Suprapubic skin (tissue), 4 donors: ENCODE measurements at regions not wholly inside any gene's neighbourhood (a gene's known extent, or its start where the extent isn't known, plus 50 kb on each side); places are given as distances from the start of the nearest gene placed in this dataset.

Source experiments
- DNase-seq, 2 donors: peaks; one replicate each; pipeline ENCODE4 v3.0.0-alpha.2; 2019; ENCODE audit warnings: low spot score in 2 of 2
- H3K27ac ChIP-seq: fragments of 200-600 bp; sonication (generic); one replicate; pipeline ENCODE4 v1.5.1; 2019
- H3K27me3 ChIP-seq: fragments of 200-600 bp; sonication (generic); one replicate; pipeline ENCODE4 v1.5.1; 2019
- H3K36me3 ChIP-seq: fragments of 200-600 bp; sonication (generic); one replicate; pipeline ENCODE4 v1.5.1; 2019
- H3K4me1 ChIP-seq: fragments of 200-600 bp; sonication (generic); one replicate; pipeline ENCODE4 v1.5.1; 2019
- H3K4me3 ChIP-seq: fragments of 200-600 bp; sonication (generic); one replicate; pipeline ENCODE4 v1.5.1; 2019; ENCODE audit warnings: mild to moderate bottlenecking
- H3K9me3 ChIP-seq: fragments of 200-600 bp; sonication (generic); one replicate; pipeline ENCODE4 v1.5.1; 2019
- EP300 ChIP-seq: sonication (generic); formaldehyde crosslinking; IDR thresholded peaks from one replicate; pipeline ENCODE4 v1.6.1; 2017; ENCODE audit warnings: antibody characterized with exemption
- POLR2A ChIP-seq, 2 donors: fragments of 450-650 bp; IDR thresholded peaks; one replicate each; pipeline ENCODE4 v1.6.1; 2017; ENCODE audit warnings: antibody characterized with exemption in 2 of 2, mild to moderate bottlenecking in 2 of 2, moderate library complexity in 2 of 2
- POLR2AphosphoS5 ChIP-seq, 3 donors: sonication (generic); formaldehyde crosslinking; IDR thresholded peaks; one replicate each; pipeline ENCODE4 v1.6.1; 2017; ENCODE audit warnings: antibody characterized with exemption in 3 of 3
- WGBS: methylation state at CpG from one replicate; pipeline ENCODE4 v1.1.5; 2018; 5-methylcytosine and 5-hydroxymethylcytosine counted together
- TF ChIP-seq, protein P1 (sequence below), 2 donors: fragments of 200-600 bp in 1 of 2; fragments of 450-650 bp in 1 of 2; sonication (generic) in 1 of 2; IDR thresholded peaks; one replicate each; pipeline ENCODE4 v1.5.1; 2016 to 2019; ENCODE audit warnings: antibody characterized with exemption in 2 of 2, mild to moderate bottlenecking in 1 of 2, moderate library complexity in 1 of 2

DNA sequence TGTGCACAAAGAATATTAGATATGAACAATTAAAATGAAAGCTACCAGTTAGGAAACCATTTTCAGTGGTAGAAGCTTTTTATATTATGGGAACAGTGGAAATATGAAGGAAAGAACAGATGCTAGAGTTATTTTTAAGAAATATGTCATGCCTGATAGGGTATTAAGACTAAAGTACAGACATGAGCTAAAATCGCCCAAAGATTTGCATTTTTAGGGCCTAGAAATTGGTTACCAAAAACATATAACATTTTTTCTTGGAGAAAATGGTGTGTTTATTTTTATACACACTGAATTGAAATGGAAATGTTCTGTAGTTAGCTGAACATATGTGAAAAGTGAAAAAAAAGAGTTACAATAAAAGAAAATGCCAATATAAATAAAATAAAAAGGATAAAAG lies 441.9 kb downstream of the TLL1 start:
- Histone ChIP-seq H3K27me3 (no peaks in the 10 kb centered on the region), H3K9me3 (no peaks in the 10 kb centered on the region), H3K4me1 (no peaks in the 10 kb centered on the region), H3K27ac (no peak overlapping the region), H3K4me3 (no peak overlapping the region), H3K36me3 (no peaks in the 10 kb centered on the region)
- no peak for DNase-seq
- 92% methylated on average over 1 of the region's 1 CpG for WGBS
- TF ChIP-seq, protein P1, sequence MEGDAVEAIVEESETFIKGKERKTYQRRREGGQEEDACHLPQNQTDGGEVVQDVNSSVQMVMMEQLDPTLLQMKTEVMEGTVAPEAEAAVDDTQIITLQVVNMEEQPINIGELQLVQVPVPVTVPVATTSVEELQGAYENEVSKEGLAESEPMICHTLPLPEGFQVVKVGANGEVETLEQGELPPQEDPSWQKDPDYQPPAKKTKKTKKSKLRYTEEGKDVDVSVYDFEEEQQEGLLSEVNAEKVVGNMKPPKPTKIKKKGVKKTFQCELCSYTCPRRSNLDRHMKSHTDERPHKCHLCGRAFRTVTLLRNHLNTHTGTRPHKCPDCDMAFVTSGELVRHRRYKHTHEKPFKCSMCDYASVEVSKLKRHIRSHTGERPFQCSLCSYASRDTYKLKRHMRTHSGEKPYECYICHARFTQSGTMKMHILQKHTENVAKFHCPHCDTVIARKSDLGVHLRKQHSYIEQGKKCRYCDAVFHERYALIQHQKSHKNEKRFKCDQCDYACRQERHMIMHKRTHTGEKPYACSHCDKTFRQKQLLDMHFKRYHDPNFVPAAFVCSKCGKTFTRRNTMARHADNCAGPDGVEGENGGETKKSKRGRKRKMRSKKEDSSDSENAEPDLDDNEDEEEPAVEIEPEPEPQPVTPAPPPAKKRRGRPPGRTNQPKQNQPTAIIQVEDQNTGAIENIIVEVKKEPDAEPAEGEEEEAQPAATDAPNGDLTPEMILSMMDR (IDR thresholded peaks at IDR 0.05) = no peak
- TF ChIP-seq POLR2A (IDR thresholded peaks at IDR 0.05) (no peak), POLR2AphosphoS5 (IDR thresholded peaks at IDR 0.05) (no peak), EP300 (no peak)

DNA sequence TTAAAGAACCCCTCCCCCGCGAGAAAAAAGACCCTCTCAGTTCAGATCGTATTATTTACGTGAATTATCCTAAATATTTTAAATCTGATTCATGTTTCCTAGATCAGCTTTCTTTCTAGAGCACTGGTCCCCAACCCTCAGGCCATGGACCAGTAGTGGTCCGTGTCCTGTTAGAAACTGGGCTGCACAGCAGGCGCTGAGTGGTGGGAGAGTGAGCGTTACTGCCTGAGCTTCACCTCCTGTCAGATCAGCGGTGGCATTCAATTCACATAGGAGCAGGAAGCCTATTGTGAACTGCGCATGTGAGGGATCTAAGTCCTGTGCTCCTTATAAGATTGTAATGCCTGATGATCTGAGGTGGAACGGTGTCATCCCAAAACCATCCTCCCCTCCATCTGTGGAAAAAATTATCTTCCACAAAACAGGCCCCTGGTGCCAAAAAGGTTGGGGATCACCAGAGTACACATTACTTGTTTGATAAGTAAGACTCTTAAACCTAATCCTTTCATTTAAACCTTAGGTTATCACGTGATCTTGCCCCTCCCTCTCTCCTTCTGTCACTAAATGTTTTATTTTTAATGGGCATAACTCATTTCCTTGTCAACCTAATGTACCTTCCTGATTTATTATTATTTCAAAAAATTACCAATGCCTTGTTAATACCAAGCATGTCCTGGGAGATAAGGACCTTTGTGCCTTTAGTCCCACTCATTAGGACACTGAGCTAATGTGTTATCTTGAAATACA lies 442.9 kb downstream of the TLL1 start:
- H3K36me3 ChIP-seq = no peaks in the 10 kb centered on the region
- WGBS = 94% methylated on average over 11 of the region's 11 CpGs
- no peak overlapping the region for H3K27ac ChIP-seq
- DNase-seq = no peak
- no peak overlapping the region for H3K4me3 ChIP-seq
- TF ChIP-seq EP300 = no peak
- TF ChIP-seq POLR2A (IDR thresholded peaks at IDR 0.05) = no peak
- no peak for TF ChIP-seq POLR2AphosphoS5 (IDR thresholded peaks at IDR 0.05)
- TF ChIP-seq, protein P1 (IDR thresholded peaks at IDR 0.05) = no peak
- H3K9me3 ChIP-seq = no peaks in the 10 kb centered on the region
- H3K4me1 ChIP-seq = no peaks in the 10 kb centered on the region
- no peaks in the 10 kb centered on the region for H3K27me3 ChIP-seq

DNA sequence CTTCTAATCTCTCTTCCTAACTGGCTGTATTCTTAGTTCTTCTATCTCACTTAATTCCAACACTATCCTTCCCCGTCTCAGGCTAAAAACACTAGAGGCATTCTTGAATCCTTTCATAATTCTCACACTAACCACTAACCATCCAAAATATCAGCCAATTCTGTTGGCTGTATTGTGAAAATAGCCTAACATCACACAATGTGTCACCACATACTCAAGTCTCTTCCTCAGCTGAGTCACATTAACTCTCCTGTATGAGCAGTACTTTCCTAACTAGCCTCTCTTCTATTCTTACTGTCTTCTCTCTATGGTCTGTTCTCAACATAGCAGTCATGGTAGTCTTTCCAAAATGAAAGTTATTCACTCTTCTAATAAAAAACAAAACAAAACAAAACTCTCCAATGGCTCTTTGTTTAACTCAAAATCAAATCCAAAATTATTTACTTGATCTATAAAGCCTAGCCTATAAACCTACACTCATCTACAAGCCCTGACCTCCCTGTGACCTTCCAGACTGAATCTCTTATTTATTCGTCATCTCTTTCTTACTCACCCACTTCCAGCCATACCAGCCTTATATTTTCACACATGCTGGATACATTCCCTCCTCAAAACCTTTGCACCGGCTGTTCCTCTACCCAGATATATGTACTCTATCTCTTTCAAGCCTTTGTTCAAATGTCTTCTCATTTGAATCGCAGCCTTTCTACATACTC lies 445.9 kb downstream of the TLL1 start:
- H3K27me3 ChIP-seq = no peaks in the 10 kb centered on the region
- H3K4me3 ChIP-seq = no peak overlapping the region
- WGBS = 84% methylated on average over 4 of the region's 4 CpGs
- no peaks in the 10 kb centered on the region for H3K9me3 ChIP-seq
- TF ChIP-seq POLR2AphosphoS5 (IDR thresholded peaks at IDR 0.05) (no peak), EP300 (no peak), POLR2A (IDR thresholded peaks at IDR 0.05) (no peak)
- TF ChIP-seq, protein P1 (IDR thresholded peaks at IDR 0.05) = no peak
- no peak overlapping the region for H3K27ac ChIP-seq
- no peaks in the 10 kb centered on the region for H3K4me1 ChIP-seq
- H3K36me3 ChIP-seq = no peaks in the 10 kb centered on the region
- no peak for DNase-seq

DNA sequence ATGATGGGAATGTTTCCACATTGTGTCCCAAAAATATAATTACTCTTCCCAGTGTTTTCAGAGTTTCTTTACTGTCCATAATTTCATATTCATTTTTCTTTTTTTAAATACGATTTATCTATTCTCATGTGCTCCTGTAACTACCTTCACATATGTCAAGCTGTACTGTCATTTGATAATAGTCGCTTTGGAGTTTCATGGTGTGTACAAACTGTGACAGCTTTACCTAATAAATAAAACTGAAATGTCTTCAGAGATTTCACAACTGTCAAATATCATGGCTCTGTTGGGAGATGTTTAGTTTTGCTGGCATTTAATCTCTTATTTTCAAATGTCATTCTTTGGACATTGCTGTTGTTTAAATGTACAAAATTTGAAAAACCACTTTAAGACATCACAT lies 450.2 kb downstream of the TLL1 start:
- H3K9me3 ChIP-seq = no peaks in the 10 kb centered on the region
- no peaks in the 10 kb centered on the region for H3K4me1 ChIP-seq
- DNase-seq = no peak
- H3K36me3 ChIP-seq = no peaks in the 10 kb centered on the region
- H3K27ac ChIP-seq = no peak overlapping the region
- no peaks in the 10 kb centered on the region for H3K27me3 ChIP-seq
- 73% methylated on average over 2 of the region's 2 CpGs for WGBS
- H3K4me3 ChIP-seq = no peak overlapping the region
- TF ChIP-seq EP300 (no peak), POLR2AphosphoS5 (IDR thresholded peaks at IDR 0.05) (no peak), POLR2A (IDR thresholded peaks at IDR 0.05) (no peak)
- TF ChIP-seq, protein P1 (IDR thresholded peaks at IDR 0.05) = no peak

DNA sequence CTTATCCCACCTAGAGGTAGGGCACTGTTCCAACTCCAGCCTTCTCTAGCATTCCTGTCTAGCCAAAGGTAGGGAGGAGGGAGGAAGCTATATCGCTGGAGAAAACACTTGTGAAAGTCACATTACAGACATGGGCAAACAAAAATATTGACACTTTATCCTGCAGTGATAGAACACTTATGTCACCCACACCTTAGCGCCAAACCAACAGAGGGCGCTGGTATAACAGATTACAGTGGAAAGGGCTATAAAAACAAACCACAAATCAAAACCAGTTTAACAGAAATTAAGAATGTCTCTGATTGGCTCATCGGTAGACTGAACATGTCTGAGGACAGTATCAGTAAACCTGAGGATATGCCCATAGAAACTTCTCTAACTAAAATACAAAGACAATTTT lies 451.3 kb downstream of the TLL1 start:
- no peaks in the 10 kb centered on the region for H3K27me3 ChIP-seq
- no peak for DNase-seq
- TF ChIP-seq, protein P1 (IDR thresholded peaks at IDR 0.05) = no peak
- no peak for TF ChIP-seq POLR2AphosphoS5 (IDR thresholded peaks at IDR 0.05)
- TF ChIP-seq POLR2A (IDR thresholded peaks at IDR 0.05) = no peak
- no peak for TF ChIP-seq EP300
- 47% methylated on average over 4 of the region's 4 CpGs for WGBS
- H3K36me3 ChIP-seq = no peaks in the 10 kb centered on the region
- H3K27ac ChIP-seq = no peak overlapping the region
- H3K9me3 ChIP-seq = no peaks in the 10 kb centered on the region
- no peaks in the 10 kb centered on the region for H3K4me1 ChIP-seq
- no peak overlapping the region for H3K4me3 ChIP-seq
